HepG2 (cell line): ENCODE measurements at regions not wholly inside any gene's neighbourhood (a gene's known extent, or its start where the extent isn't known, plus 50 kb on each side); places are given as distances from the start of the nearest gene placed in this dataset.

ENCODE experiments used
- CTCF ChIP-seq: sonication (generic); formaldehyde crosslinking; IDR thresholded peaks from 2 replicates; pipeline ENCODE4 v1.5.0; 2020; ENCODE audit warnings: mild to moderate bottlenecking, missing genetic modification reagents, moderate library complexity
- EZH2 ChIP-seq: conservative IDR thresholded peaks from 2 replicates; pipeline ENCODE4 v1.6.1; 2012; ENCODE audit warnings: mild to moderate bottlenecking, low read depth, low read length, moderate library complexity
- GZF1 ChIP-seq: sonication (generic); formaldehyde crosslinking; IDR thresholded peaks from 2 replicates; pipeline ENCODE4 v1.5.1; 2020; ENCODE audit warnings: mild to moderate bottlenecking, missing genetic modification reagents
- IRF1 ChIP-seq: sonication (generic); formaldehyde crosslinking; IDR thresholded peaks from 2 replicates; pipeline ENCODE4 v1.4.0; 2020; ENCODE audit warnings: low read depth, mild to moderate bottlenecking, missing genetic modification reagents
- REPIN1 ChIP-seq: sonication (generic); formaldehyde crosslinking; IDR thresholded peaks from 2 replicates; pipeline ENCODE4 v1.8.0; 2022; ENCODE audit warnings: missing genetic modification reagents, low read depth, mild to moderate bottlenecking, borderline replicate concordance
- YY1 ChIP-seq: IDR thresholded peaks from 2 replicates; pipeline ENCODE4 v1.6.1; 2011; ENCODE audit warnings: low read length, low read depth, moderate library complexity, mild to moderate bottlenecking; ENCODE audit not compliant: insufficient read depth, insufficient replicate concordance
- ZBTB33 ChIP-seq: sonication (generic); formaldehyde crosslinking; IDR thresholded peaks from 2 replicates; pipeline ENCODE4 v1.4.0; 2020; ENCODE audit warnings: missing genetic modification reagents
- TF ChIP-seq, protein P1 (sequence below): IDR thresholded peaks from 2 replicates; pipeline ENCODE4 v1.6.1; 2012; ENCODE audit warnings: inconsistent platforms

- TF ChIP-seq CTCF (CRISPR knock-in tag) (no peak), REPIN1 (CRISPR knock-in tag) (no peak), GZF1 (no peak), ZBTB33 (CRISPR knock-in tag) (no peak), IRF1 (CRISPR knock-in tag) (no peak), EZH2 (no peak), YY1 (no peak)
- TF ChIP-seq, protein P1, sequence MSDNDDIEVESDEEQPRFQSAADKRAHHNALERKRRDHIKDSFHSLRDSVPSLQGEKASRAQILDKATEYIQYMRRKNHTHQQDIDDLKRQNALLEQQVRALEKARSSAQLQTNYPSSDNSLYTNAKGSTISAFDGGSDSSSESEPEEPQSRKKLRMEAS, result no peak
Observed at GRCh38 chr4:79831701-79832514, 241.1 kb downstream of the ANTXR2 start.
